IMR-90 (cell line): ENCODE measurements at regions not wholly inside any gene's neighbourhood (a gene's known extent, or its start where the extent isn't known, plus 50 kb on each side); places are given as distances from the start of the nearest gene placed in this dataset.
"Not testable (repeated sequence)": the region's sequence is repeated elsewhere in the genome, so short reads cannot be mapped to it uniquely, and the experiment has no call there.

ENCODE experiments used
- ATAC-seq: fragments of 200-7000 bp; cut with Tn5 transposase; 2 replicates; pipeline ENCODE4 v1.9.1; 2020; ENCODE audit warnings: low read depth, mild to moderate bottlenecking, moderate library complexity
- BruUV-seq: library from RNA; stranded (reverse); fragments of 400-500 nt; replicated peaks from 2 replicates; lab custom pipeline; 2021; lab: Mats Ljungman, UMichigan
- CTCF ChIA-PET: fragments of 300-600 bp; formaldehyde crosslinking; extraction: SDS; loops from one replicate; lab custom pipeline; 2021; ENCODE audit warnings: antibody characterized with exemption; lab: Yijun Ruan, JAX
- POLR2A ChIA-PET: fragments of 300-600 bp; sonication (Branson Sonifier 250); formaldehyde crosslinking; loops from one replicate; lab custom pipeline; 2022; ENCODE audit warnings: antibody characterized with exemption; ENCODE audit not compliant: unreplicated experiment; lab: Charles Lee
- DNase-seq: peaks from one replicate; pipeline ENCODE4 v3.0.0; 2013
- H2AFZ ChIP-seq: replicated peaks from 2 replicates; pipeline ENCODE3; 2013; ENCODE audit warnings: low read length, mild to moderate bottlenecking; ENCODE audit not compliant: poor library complexity
- H2AK5ac ChIP-seq: 2 replicates; pipeline ENCODE4 v1.6.1; 2013; ENCODE audit warnings: low read depth, low read length, inconsistent platforms
- H2AK9ac ChIP-seq: replicated peaks from 2 replicates; pipeline ENCODE3; 2013; ENCODE audit warnings: mild to moderate bottlenecking, low read depth, low read length, moderate library complexity; ENCODE audit not compliant: poor library complexity
- H2BK120ac ChIP-seq: 2 replicates; pipeline ENCODE4 v1.6.1; 2013; ENCODE audit warnings: low read depth, low read length, inconsistent platforms
- H2BK15ac ChIP-seq: 3 replicates; pipeline ENCODE4 v1.6.1; 2013; ENCODE audit warnings: low read depth, low read length, inconsistent platforms
- H2BK20ac ChIP-seq: 2 replicates; pipeline ENCODE4 v1.6.1; 2013; ENCODE audit warnings: low read depth, mild to moderate bottlenecking, inconsistent platforms, low read length, moderate library complexity
- H2BK5ac ChIP-seq: 2 replicates; pipeline ENCODE4 v1.6.1; 2013; ENCODE audit warnings: mild to moderate bottlenecking, low read depth, low read length, inconsistent platforms; ENCODE audit not compliant: poor library complexity, severe bottlenecking
- H3K14ac ChIP-seq: replicated peaks from 2 replicates; pipeline ENCODE4 v1.6.1; 2013; ENCODE audit warnings: low read depth, low read length, inconsistent platforms
- H3K18ac ChIP-seq: 2 replicates; pipeline ENCODE4 v1.6.1; 2013; ENCODE audit warnings: low read depth, low read length, control low read depth
- H3K23ac ChIP-seq: 2 replicates; pipeline ENCODE4 v1.6.1; 2013; ENCODE audit warnings: low read depth, low read length, inconsistent platforms
- H3K27ac ChIP-seq: 2 replicates; pipeline ENCODE4 v1.5.1; 2013; ENCODE audit warnings: mild to moderate bottlenecking, control low read depth, low read length; ENCODE audit not compliant: insufficient read depth
- H3K27me3 ChIP-seq: 2 replicates; pipeline ENCODE4 v1.6.1; 2013; ENCODE audit warnings: low read length; ENCODE audit not compliant: control insufficient read depth, insufficient read depth
- H3K36me3 ChIP-seq: 2 replicates; pipeline ENCODE4 v1.6.1; 2013; ENCODE audit warnings: low read length, mixed read lengths; ENCODE audit not compliant: control insufficient read depth, insufficient read depth
- H3K4ac ChIP-seq: 2 replicates; pipeline ENCODE4 v1.6.1; 2013; ENCODE audit warnings: low read depth, low read length, inconsistent platforms
- H3K4me1 ChIP-seq: 2 replicates; pipeline ENCODE4 v1.6.1; 2013; ENCODE audit warnings: low read length, mixed read lengths; ENCODE audit not compliant: control insufficient read depth, insufficient read depth
- H3K4me2 ChIP-seq: 2 replicates; pipeline ENCODE4 v1.6.1; 2013; ENCODE audit warnings: low read depth, mild to moderate bottlenecking, control low read depth, low read length, moderate library complexity
- H3K4me3 ChIP-seq: 2 replicates; pipeline ENCODE4 v1.5.1; 2013; ENCODE audit warnings: low read depth, mild to moderate bottlenecking, control low read depth, low read length, moderate library complexity; ENCODE audit not compliant: insufficient read depth
- H3K56ac ChIP-seq: 2 replicates; pipeline ENCODE4 v1.6.1; 2013; ENCODE audit warnings: low read length, inconsistent platforms; ENCODE audit not compliant: insufficient read depth; ENCODE audit errors: extremely low read depth
- H3K79me1 ChIP-seq, 2 experiments: 2 replicates each; pipeline ENCODE4 v1.6.1; 2013; ENCODE audit warnings: low read length in 2 of 2, inconsistent platforms in 1 of 2, low read depth in 1 of 2
- H3K9ac ChIP-seq: 2 replicates; pipeline ENCODE4 v1.6.1; 2013; ENCODE audit warnings: low read depth, low read length, control low read depth
- H3K9me1 ChIP-seq: 2 replicates; pipeline ENCODE4 v1.6.1; 2013; ENCODE audit warnings: low read length, inconsistent platforms; ENCODE audit not compliant: insufficient read depth
- H3K9me3 ChIP-seq: 2 replicates; pipeline ENCODE4 v1.6.1; 2013; ENCODE audit warnings: low read length; ENCODE audit not compliant: control insufficient read depth, insufficient read depth
- H4K20me1 ChIP-seq: 2 replicates; pipeline ENCODE4 v1.6.1; 2013; ENCODE audit warnings: low read length, inconsistent platforms; ENCODE audit not compliant: insufficient read depth
- H4K5ac ChIP-seq: 2 replicates; pipeline ENCODE4 v1.6.1; 2013; ENCODE audit warnings: mild to moderate bottlenecking, low read depth, low read length, control low read depth
- H4K8ac ChIP-seq, 2 experiments: 2 replicates each; pipeline ENCODE4 v1.6.1; 2013; ENCODE audit warnings: low read depth in 2 of 2, low read length in 2 of 2, control low read depth in 1 of 2, inconsistent platforms in 1 of 2
- H4K91ac ChIP-seq: 2 replicates; pipeline ENCODE4 v1.6.1; 2013; ENCODE audit warnings: low read depth, low read length, inconsistent platforms; ENCODE audit not compliant: insufficient read depth
- WGBS, 2 experiments: methylation state at CpG; one replicate each; pipeline versions ENCODE4 v1.1.5 to v1.1.7; 2013; ENCODE audit warnings: missing lambda C conversion rate in 2 of 2; ENCODE audit not compliant: insufficient read length in 1 of 2; ENCODE audit errors: extremely low coverage in 2 of 2; 5-methylcytosine and 5-hydroxymethylcytosine counted together
- dilution Hi-C: fragments of 300-500 bp; cut with HindIII; formaldehyde crosslinking; loops from one replicate; pipeline ENCODE4 v1.14.3; 2018; ENCODE audit warnings: low sequenced_read_pairs; ENCODE audit not compliant: unreplicated experiment
- in situ Hi-C: fragments of 300-500 bp; cut with MboI; formaldehyde crosslinking; loops from 3 replicates; pipeline ENCODE4 v1.14.3; 2019; ENCODE audit warnings: low sequenced_read_pairs, inconsistent platforms, mixed read lengths
- intact Hi-C: fragments of 100-400 bp; cut with micrococcal nuclease; formaldehyde crosslinking; loops from 2 replicates; pipeline ENCODE4 v1.10.0; 2022

DNA sequence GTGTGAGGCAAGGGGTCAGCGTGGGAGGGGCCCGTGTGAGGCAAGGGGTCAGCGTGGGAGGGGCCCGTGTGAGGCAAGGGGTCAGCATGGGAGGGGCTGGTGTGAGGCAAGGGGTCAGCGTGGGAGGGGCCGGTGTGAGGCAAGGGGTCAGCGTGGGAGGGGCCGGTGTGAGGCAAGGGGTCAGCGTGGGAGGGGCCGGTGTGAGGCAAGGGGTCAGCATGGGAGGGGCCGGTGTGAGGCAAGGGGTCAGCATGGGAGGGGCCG lies 119.2 kb downstream of the SEPTIN14 start:
- BruUV-seq, H3K4ac ChIP-seq, H3K9ac ChIP-seq, H3K23ac ChIP-seq, DNase-seq, POLR2A ChIA-PET, H4K20me1 ChIP-seq, H3K4me1 ChIP-seq, H2BK5ac ChIP-seq, H3K79me1 ChIP-seq, H2BK15ac ChIP-seq, CTCF ChIA-PET, H3K36me3 ChIP-seq, H3K14ac ChIP-seq, H2AK5ac ChIP-seq, H3K4me2 ChIP-seq, H4K91ac ChIP-seq, in situ Hi-C loops, H3K27ac ChIP-seq, H3K9me1 ChIP-seq, H2AFZ ChIP-seq, H2BK120ac ChIP-seq, H3K27me3 ChIP-seq, ATAC-seq, H2BK20ac ChIP-seq, H2AK9ac ChIP-seq, H3K4me3 ChIP-seq, H4K5ac ChIP-seq, H3K18ac ChIP-seq, H4K8ac ChIP-seq, intact Hi-C loops, H3K56ac ChIP-seq, H3K9me3 ChIP-seq, dilution Hi-C loops: not testable (repeated sequence)
- WGBS, 2 experiments, result 89% methylated on average over 3 of the region's 12 CpGs; no CpG with 5 or more reads in 1 of the 2 experiments

GRCh38 chr7:55742651-55743453 lies 119.7 kb downstream of the SEPTIN14 start:
- H2BK120ac ChIP-seq, H2BK15ac ChIP-seq, H4K8ac ChIP-seq, H3K4me2 ChIP-seq, H4K20me1 ChIP-seq, intact Hi-C loops, H2AK5ac ChIP-seq, H3K9me3 ChIP-seq, dilution Hi-C loops, H3K36me3 ChIP-seq, ATAC-seq, H2AK9ac ChIP-seq, H3K9ac ChIP-seq, H3K4ac ChIP-seq, BruUV-seq, H3K79me1 ChIP-seq, H2BK5ac ChIP-seq, H4K5ac ChIP-seq, H3K27me3 ChIP-seq, H3K23ac ChIP-seq, H3K18ac ChIP-seq, H3K56ac ChIP-seq, H2AFZ ChIP-seq, H2BK20ac ChIP-seq, H3K14ac ChIP-seq, DNase-seq, POLR2A ChIA-PET, H3K27ac ChIP-seq, in situ Hi-C loops, CTCF ChIA-PET, H3K4me1 ChIP-seq, H3K9me1 ChIP-seq, H4K91ac ChIP-seq, H3K4me3 ChIP-seq: not testable (repeated sequence)
- WGBS, 2 experiments, result 80% methylated on average over 9 of the region's 37 CpGs; no CpG with 5 or more reads in 1 of the 2 experiments
